ENCODE measurements at regions not wholly inside any gene's neighbourhood (a gene's known extent, or its start where the extent isn't known, plus 50 kb on each side); places are given as distances from the start of the nearest gene placed in this dataset.

- TF ChIP-seq USF2 (IDR thresholded peaks at IDR 0.05) (no peak), CTCF (IDR thresholded peaks at IDR 0.05) (peak; percentile 66), KDM5A (IDR thresholded peaks at IDR 0.05) (no peak), POLR2A (IDR thresholded peaks at IDR 0.05; ENCODE audit: low read length) (no peak), JUN (IDR thresholded peaks at IDR 0.05) (no peak), CHD2 (IDR thresholded peaks at IDR 0.05; ENCODE audit: low read length, partially characterized antibody) (no peak), ZNF302 (CRISPR knock-in tag; IDR thresholded peaks at IDR 0.05) (no peak), SREBF2 (IDR thresholded peaks at IDR 0.05) (no peak), EP300 (IDR thresholded peaks at IDR 0.05) (no peak)
These were observed 101.0 kb upstream of the GZMB start for GRCh38 chr14:24734917-24735500.

All from A549 (cell line).